A673 (cell line): ENCODE measurements at regions not wholly inside any gene's neighbourhood (a gene's known extent, or its start where the extent isn't known, plus 50 kb on each side); places are given as distances from the start of the nearest gene placed in this dataset.

ENCODE experiments used
- BruUV-seq: library from RNA; stranded (reverse); fragments of 400-500 nt; replicated peaks from 2 replicates; lab custom pipeline; 2021; lab: Mats Ljungman, UMichigan
- CTCF ChIA-PET: fragments of 300-600 bp; sonication (Branson Sonifier 250); formaldehyde crosslinking; loops from one replicate; lab custom pipeline; 2022; ENCODE audit warnings: antibody characterized with exemption; lab: Charles Lee
- POLR2A ChIA-PET: fragments of 300-600 bp; sonication (Branson Sonifier 250); formaldehyde crosslinking; loops from one replicate; lab custom pipeline; 2022; ENCODE audit warnings: antibody characterized with exemption; ENCODE audit not compliant: low non-redundant PET; lab: Charles Lee
- DNase-seq: peaks from one replicate; pipeline ENCODE4 v3.0.0-alpha.2; 2015; ENCODE audit warnings: low spot score
- H3K27ac ChIP-seq: fragments of 200-600 bp; sonication (generic); 2 replicates; pipeline ENCODE4 v1.5.1; 2016; ENCODE audit warnings: mixed run types, low read depth, mild to moderate bottlenecking, mixed read lengths, antibody characterized with exemption, low read length; ENCODE audit not compliant: poor library complexity, severe bottlenecking
- H3K27me3 ChIP-seq: fragments of 200-600 bp; sonication (generic); replicated peaks from 2 replicates; pipeline ENCODE4 v1.6.1; 2017; ENCODE audit warnings: mixed run types, low read depth, mild to moderate bottlenecking, mixed read lengths, antibody characterized with exemption, low read length; ENCODE audit not compliant: insufficient read depth, poor library complexity
- H3K36me3 ChIP-seq: fragments of 200-600 bp; sonication (generic); 2 replicates; pipeline ENCODE4 v1.6.1; 2016; ENCODE audit warnings: mixed run types, mild to moderate bottlenecking, mixed read lengths, antibody characterized with exemption, low read length; ENCODE audit not compliant: insufficient read depth, poor library complexity, severe bottlenecking
- H3K4me1 ChIP-seq: fragments of 200-600 bp; sonication (generic); 2 replicates; pipeline ENCODE4 v1.6.1; 2017; ENCODE audit warnings: mixed run types, mild to moderate bottlenecking, mixed read lengths, antibody characterized with exemption, low read length; ENCODE audit not compliant: insufficient read depth, poor library complexity, severe bottlenecking
- H3K4me3 ChIP-seq: fragments of 200-600 bp; sonication (generic); 2 replicates; pipeline ENCODE4 v1.5.1; 2016; ENCODE audit warnings: low read depth, mixed run types, mild to moderate bottlenecking, mixed read lengths, low read length; ENCODE audit not compliant: poor library complexity, severe bottlenecking
- H3K9me3 ChIP-seq: fragments of 200-600 bp; sonication (generic); 2 replicates; pipeline ENCODE4 v1.6.1; 2016; ENCODE audit warnings: mixed run types, low read depth, mild to moderate bottlenecking, mixed read lengths, antibody characterized with exemption, low read length; ENCODE audit not compliant: poor library complexity, severe bottlenecking
- CTCF ChIP-seq: fragments of 300-800, 200-600 bp; sonication (generic); conservative IDR thresholded peaks from 2 replicates; pipeline ENCODE4 v1.5.1; 2017; ENCODE audit warnings: low read depth, mild to moderate bottlenecking, antibody characterized with exemption, low read length, moderate library complexity, mixed read lengths
- EZH2 ChIP-seq: fragments of 200-600 bp; sonication (generic); IDR thresholded peaks from 2 replicates; pipeline ENCODE4 v1.6.1; 2017; ENCODE audit warnings: borderline replicate concordance, low read depth, mild to moderate bottlenecking, mixed read lengths, antibody characterized with exemption, low read length; ENCODE audit not compliant: poor library complexity, severe bottlenecking
- intact Hi-C: fragments of 100-400 bp; cut with micrococcal nuclease; formaldehyde crosslinking; loops from one replicate; pipeline ENCODE4 v1.10.0; 2022; ENCODE audit not compliant: unreplicated experiment

- no peaks in the 10 kb centered on the region for H3K4me1 ChIP-seq
- intact Hi-C loops, result no loop called here
- CTCF ChIA-PET, result no interaction called here
- H3K27me3 ChIP-seq, result no peaks in the 10 kb centered on the region
- no TSS peak for BruUV-seq
- H3K9me3 ChIP-seq, result no peaks in the 10 kb centered on the region
- no peak overlapping the region for H3K4me3 ChIP-seq
- DNase-seq, result no peak
- no peak overlapping the region for H3K27ac ChIP-seq
- no peaks in the 10 kb centered on the region for H3K36me3 ChIP-seq
- POLR2A ChIA-PET, result interaction anchor here (0.7 kb wide), 1 partner anchor 13 kb away, joined by 6 read pairs; no protein-coding TSS in a partner anchor
- TF ChIP-seq CTCF (no peak), EZH2 (no peak)
These were observed 80.5 kb upstream of the UPP2 start for GRCh38 chr2:158021226-158021625.

GRCh38 chr2:158015428-158016076 lies 86.1 kb upstream of the UPP2 start:
- no TSS peak for BruUV-seq

GRCh38 chr2:158013891-158014290 lies 87.8 kb upstream of the UPP2 start:
- TF ChIP-seq CTCF (no peak), EZH2 (no peak)
- ChIA-PET POLR2A (no interaction called here), CTCF (interaction anchor here (1.0 kb wide), 1 partner anchor 10 kb away, joined by 3 read pairs; no protein-coding TSS in a partner anchor)
- Histone ChIP-seq H3K9me3 (no peaks in the 10 kb centered on the region), H3K36me3 (no peaks in the 10 kb centered on the region), H3K27me3 (no peaks in the 10 kb centered on the region), H3K4me3 (no peak overlapping the region), H3K27ac (no peak overlapping the region), H3K4me1 (no peaks in the 10 kb centered on the region)
- intact Hi-C loops, result loop anchor here (5.0 to 10.0 kb wide), 3 partner anchors 419 to 707 kb away; partner anchors contain the start of gene ERMN
- BruUV-seq, result no TSS peak
- DNase-seq, result no peak

More at GRCh38 chr2:158015428-158016076, 86.1 kb upstream of the UPP2 start:
- Histone ChIP-seq H3K27ac (no peak overlapping the region), H3K27me3 (no peaks in the 10 kb centered on the region), H3K4me3 (no peak overlapping the region), H3K36me3 (no peaks in the 10 kb centered on the region), H3K9me3 (no peaks in the 10 kb centered on the region), H3K4me1 (no peaks in the 10 kb centered on the region)
- intact Hi-C loops, result loop anchor here (10.0 kb wide), 1 partner anchor 421 kb away; no protein-coding TSS in a partner anchor
- POLR2A ChIA-PET, result no interaction called here
- TF ChIP-seq EZH2, result no peak
- TF ChIP-seq CTCF, result no peak
- CTCF ChIA-PET, result no interaction called here
- DNase-seq, result no peak
